Stimulated activated CD4-positive, alpha-beta T cell treated with anti-CD3 and anti-CD28 coated beads, Interleukin-12 subunit alpha, Interleukin-12 subunit beta, amount 100 ng/mL, for 24 hours (primary cell): ENCODE measurements at regions not wholly inside any gene's neighbourhood (a gene's known extent, or its start where the extent isn't known, plus 50 kb on each side); places are given as distances from the start of the nearest gene placed in this dataset.
"Not testable (repeated sequence)": the region's sequence is repeated elsewhere in the genome, so short reads cannot be mapped to it uniquely, and the experiment has no call there.

Source experiments
- DNase-seq, 2 experiments: peaks; one replicate each; pipeline ENCODE4 v3.0.0-alpha.2; 2020; ENCODE audit warnings: low read depth in 2 of 2

DNA sequence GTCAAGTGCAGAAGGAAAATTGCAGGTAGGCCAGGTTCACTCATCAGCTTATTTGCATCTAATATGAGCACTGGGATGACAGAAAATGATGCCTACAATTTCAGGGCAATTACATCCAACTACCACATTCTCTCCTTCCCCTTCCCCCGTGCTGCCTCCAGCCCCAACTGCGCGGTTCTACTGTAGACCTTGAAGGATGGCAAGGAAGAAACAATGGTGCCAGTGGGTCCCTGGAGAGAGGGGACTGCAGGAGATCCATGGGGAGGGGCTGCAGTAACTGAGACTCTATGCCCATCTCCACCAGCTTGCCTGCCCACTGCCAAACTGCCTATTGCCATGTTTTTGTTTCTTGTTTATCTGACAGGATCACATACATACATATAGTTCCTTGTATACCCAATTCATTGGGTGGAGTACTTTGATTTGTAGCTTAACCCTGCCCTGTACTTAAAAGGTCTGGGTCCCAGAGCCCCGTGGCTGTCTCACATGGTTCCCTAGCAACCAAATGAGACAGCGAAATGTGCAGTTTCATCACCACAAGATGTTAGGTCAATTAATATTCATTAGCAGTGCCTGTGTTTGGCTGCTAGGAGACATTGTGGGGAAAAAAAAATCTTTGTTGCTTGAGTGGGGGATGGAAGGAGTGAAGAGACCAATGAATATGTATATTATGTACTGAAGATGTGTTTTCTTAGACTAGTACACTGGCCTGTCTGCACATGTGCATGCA lies 253.5 kb upstream of the PLET1 start:
- DNase-seq, result no peak

DNA sequence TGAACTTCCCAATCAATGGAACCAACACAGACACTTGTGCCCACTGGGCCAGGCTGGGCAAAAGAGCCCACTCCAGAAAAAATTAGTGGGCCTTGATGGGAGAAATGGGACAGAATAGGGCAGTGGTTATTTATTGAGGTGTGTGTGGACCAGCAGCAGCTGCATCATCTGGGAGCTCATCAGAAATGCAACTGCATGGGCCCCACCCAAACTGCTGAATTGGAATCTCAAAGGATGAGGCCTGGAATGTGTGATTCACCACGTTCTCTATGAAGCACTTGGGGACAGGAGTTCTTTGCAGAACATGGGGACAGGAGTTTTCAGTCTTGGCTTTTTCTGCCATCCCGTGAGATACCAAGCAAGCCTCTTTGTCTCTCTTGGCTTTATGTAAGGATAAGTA lies 255.6 kb upstream of the PLET1 start:
- no peak for DNase-seq

DNA sequence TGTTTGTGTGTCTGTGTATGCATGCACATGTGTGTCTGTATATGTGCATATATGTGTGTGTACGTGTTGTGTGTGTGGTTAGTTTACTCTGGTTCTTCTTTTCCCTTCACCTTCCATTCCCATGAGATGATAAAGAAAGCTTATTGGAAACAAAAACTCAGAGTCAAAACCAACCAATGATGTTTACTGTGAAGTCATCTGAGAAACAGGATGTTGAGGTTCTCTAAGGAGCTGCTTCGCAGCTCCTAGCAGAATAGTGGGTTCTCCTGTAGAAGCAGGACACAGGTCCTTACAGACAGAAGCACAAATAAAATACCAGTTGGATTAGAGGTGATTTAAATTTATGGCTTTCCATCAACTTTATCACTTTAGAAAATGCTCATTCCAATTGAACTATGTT lies 256.1 kb upstream of the PLET1 start:
- DNase-seq, result no peak

DNA sequence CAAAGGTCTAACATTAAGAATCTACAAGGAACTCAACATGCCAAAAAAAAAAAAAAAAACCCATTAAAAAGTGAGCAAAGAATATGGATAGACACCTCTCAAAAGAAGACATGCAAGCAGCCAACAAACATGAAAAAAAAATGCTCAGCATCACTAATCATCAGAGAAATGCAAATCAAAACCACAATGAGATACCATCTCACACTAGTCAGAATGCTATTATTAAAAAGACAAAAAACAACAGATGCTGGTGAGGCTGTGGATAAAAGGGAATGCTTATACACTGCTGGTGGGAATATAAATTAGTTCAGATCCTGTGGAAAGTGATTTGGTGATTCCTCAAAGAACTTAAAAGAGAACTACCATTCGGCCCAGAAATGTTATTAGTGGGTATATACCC lies 257.7 kb upstream of the PLET1 start:
- no peak for DNase-seq

DNA sequence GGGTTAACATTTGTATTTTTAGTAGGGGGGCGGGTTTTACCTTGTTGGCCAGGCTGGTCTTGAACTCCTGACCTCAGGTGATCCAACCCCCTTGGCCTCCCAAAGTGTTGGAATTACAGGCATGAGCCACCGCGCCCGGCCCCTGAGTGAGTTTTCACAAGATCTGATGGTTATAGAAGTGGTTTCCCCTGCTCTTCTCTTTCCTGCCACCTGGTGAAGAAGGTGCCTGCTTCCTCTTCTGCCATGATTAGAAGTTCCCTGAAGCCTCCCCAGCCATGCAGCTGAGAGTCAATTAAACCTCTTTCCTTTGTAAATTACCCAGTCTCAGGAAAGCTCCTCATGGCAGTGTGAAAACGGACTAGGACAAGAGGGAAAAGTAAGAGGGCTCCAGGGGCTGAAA lies 259.1 kb upstream of the PLET1 start:
- no peak for DNase-seq

DNA sequence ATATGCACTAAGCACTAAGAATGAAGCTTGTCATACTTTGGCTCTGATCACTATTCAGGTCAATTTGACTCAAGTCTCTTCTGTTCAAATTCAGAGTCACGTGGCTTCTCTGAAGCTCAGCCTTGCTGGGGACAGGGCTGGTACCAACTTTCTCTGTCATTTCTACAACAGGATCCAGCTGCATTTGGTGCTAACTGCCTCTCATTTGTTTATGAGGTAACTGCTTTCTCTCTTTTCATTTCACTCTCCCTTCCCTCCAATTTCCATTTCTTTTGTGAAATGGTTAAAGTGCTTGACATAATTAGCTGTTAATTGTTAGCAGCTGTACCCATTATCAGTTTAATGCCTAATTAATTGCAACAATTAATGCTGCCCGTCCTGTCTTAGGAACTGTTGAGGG lies 259.7 kb upstream of the PLET1 start:
- no peak for DNase-seq

DNA sequence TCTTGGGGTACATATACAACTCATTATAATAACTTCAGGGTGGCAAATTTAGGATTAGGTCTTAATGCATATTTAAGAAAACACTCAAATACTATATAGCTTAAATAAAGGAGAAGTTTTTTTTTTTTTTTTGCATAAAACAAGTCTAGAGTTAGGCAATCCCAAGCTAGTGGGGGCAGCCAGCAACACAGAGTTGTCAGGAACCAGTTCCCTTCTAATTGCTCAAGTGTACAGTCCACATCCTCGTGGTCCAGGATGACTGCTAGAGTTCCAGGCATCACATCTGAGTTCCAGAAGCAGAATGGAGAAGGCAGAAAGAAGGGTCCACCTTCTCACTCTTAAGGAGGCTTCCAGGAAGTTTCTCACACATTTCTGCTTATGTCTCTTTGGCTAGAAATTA lies 261.9 kb upstream of the PLET1 start:
- no peak for DNase-seq

DNA sequence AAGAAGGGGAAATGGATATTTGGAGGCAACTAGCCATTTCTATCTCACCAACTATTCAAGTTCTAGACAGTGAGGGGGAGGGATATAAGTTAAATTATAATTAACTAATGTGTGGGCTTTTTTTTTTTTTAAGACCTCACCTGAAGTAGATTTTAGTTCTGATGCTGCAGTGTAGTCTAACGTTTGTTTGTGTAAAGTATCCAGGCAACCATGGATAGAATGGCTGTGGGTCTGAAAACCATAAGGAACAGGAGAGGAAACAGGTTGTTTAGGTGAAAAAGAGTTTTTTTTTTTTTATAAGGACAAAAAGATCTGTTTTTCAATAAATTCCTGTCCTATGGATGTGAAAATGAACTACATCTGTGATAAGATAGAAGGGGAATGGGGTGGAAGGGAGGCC lies 262.4 kb upstream of the PLET1 start:
- DNase-seq, result no peak

DNA sequence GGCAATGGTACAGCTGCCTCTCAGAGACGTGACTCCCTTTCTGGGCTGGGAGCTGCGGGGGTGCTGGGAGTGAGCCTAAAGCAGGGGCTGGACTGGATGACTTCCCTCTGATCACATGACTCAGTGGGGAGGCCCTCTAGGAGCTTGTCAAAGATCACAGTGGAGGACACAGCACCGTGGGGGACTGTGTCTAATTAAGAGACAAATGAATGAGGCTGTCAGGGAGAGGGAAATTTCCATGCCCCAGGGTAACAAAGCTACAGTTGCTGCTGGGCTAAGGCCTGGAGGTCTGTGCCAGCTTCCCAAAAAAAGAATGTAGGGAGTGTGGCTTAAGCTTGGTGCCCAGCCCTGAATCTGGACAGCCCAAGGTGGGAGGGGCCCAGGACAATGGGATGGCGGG lies 262.8 kb upstream of the PLET1 start:
- DNase-seq, result no peak

DNA sequence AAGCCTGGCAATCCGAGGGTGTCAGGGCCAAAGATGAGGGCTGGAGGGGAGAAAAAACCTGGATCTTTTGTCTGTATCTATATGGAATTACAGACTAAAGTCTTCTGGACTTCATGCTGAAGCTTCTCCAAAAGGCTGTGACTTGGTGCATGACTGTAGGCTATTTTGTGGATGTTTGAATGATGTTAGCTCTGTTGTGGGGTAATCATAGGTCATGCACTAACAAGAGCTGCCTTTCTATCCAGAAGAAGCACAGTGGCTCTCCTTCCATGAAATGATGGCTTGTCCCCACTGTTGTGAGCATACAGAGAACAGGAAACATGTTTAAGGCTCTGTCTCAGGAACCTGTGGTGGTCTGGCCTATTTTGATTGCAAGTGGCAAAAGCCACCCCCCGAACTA lies 263.3 kb upstream of the PLET1 start:
- no peak for DNase-seq

DNA sequence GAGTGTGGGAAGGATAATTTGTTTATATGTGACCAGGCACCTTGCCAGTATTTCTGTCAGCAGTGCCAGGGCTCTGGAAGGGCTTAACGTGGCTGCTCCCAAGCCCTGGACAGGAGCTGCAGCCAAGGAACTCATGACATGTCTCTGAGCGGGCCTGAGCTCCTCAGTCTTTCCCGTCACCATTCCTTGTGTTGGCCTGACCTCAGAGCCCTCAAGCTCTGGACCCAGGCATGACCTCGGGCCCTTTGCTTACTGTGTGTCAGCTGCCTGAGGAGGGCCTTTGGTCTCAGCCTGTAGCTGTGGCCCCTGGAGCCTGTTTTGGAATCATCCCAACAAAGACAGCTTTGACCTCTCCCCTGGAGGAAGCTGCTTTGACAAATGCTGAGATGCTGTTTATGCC lies 264.1 kb upstream of the PLET1 start:
- no peak for DNase-seq

DNA sequence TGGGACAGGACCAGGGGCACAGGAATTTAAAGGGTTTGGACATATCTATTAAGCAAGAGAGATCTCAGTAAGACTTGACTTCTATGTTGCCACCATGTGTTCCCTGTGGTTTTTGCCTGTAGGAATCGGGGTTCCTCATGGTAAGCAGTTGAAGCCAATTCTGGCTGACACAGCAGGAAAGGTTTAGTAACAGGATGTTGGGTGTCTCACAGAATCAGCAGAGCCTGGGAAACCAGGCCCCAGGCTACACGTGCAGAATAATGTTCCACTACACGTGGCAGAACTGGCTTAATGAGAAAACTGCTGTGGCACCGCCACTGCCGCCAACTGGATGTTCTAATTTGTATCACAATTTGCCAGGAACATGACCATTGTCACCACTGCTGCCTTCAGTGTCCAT lies 264.6 kb upstream of the PLET1 start:
- DNase-seq, result no peak

DNA sequence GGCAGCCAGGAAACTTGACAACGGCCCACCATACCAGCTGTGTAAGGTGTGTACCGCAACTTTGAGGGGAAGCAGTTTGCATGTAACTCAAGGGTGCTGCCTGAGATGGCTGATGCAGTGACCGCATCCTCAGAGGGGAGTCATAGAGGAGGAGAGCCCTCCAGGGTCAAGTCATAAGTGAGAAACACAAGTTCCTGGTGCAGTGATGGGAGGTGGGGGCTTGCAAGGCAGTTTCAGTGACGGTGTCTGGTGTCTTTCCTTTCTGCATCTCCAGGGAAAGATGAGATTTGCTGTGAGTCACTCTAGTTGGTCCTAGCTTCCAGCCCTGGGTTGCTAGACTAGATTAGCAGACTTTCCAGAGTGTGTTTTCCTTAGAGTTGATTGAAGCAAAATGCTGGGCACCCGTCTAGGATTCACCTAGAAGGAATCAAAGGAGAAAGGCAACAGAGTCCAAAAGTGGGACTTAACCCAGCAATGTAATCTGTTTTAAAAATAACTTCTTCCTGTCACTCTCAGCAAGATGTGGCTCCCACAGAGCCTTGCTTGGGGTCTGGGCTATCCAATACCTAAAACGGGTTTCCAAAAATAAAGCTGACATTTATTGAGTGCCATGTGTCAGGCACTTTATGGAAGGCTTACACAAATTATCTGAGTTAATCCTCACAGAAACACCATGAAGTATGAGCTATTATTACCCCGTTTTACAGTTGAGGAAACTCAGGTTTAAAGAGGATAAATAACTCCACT lies 265.4 kb upstream of the PLET1 start:
- DNase-seq, result no peak

DNA sequence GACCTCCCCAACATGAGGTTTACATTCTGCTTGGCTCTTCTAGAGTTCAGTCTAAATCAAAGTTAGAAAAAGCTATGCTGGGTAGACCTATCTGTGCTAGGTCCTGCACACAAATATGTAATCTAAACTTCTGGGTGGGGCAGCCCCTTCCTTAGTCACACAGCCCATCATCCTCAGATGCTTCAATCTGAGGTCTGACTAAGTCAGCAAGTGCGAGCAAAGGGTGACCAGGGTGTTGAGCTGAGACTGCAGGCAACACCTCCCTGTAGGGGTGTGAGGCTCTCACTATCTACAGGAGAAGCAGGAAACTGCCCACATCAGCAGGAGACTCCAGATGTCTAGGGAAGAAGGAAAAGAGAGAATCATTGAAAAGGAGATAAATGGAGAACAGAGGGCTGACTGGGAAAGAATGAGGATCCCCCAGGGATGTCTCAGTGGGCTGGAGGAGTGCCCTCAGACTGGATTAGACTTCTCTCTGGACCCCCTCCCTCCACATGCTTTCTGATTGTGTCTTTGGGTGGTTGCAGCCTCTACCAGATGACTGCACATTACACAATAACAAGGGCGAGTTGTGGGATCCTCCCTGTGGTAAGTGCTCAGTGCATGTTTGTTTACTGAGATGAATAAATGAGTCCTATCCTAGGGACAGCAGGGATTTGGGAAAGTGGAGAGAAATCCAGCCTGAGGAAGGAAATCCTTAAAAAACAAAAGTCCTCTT lies 266.2 kb upstream of the PLET1 start:
- DNase-seq, result no peak

DNA sequence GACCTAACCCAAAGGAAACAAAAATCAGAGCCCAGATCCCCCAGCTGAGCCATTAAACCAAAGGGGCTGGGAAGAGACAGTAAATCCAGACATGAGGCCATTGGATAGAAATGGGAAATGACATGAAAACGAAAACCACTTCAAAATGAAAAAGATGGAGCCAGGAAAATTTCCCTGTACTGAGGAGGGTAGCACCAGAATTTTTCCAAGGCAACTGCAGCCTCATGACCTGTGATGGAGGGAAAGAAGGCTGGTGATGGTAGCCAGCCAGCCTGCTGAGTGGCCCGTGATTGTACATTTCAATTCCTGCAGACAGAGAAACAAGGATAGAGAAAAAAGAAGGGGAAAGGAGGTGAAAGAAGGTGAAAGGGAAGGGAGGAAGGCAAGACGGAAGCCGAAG lies 268.4 kb upstream of the PLET1 start:
- no peak for DNase-seq

DNA sequence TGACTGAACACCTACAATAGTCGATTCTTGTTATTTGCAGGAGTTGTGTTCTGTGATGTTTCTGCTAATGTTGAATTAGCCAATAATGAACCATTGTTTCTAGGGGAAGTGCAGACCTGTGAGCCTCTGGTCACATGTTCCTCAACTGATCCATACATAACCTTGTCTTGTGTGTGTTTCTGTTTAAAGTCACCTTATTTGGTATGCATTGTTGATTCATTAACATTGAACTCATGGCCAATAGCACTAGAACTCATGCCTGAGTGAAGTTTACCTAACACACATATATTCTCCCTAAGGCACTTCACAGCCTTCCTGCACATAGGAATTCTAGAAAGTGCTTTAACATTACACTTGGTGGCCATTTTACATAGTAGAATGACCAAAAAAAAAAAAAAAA lies 271.8 kb upstream of the PLET1 start:
- no peak for DNase-seq

DNA sequence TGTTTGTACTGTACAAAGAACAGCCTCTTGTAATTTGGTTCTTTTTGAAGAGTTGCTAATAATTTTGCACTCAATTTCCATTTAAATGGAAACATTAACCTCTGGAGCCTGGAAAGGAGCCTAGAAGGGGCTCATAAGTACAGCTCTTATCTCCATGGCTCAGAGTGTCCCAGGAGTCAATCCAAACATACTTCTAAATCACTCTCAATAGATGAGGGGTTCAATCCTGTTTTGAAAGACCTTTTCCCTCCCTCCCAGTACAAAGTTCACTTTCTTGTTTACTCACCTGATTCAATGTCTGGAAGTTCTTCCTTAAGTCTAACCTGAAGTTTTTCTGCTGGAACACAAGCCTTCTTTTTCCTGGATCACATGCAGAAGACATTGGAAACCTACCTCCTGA lies 273.0 kb upstream of the PLET1 start:
- no peak for DNase-seq

DNA sequence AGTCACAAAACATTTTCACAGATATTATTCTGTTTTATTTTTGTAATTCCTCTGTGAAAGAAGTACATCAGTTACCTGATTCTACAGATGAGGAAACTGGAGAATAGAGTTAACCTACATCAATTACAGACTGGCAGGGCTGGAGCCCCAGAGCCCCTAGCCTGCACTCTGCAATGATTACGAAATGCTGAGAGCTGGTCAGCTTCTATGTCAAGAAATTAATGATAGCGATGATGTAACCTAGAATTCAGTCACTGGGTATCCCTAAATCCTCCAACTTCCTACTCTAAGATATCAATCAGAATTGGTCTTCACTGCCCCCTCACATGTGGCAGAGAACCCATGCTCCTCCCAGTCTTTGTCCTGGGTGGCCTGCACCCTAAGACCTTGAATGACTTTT lies 273.5 kb upstream of the PLET1 start:
- DNase-seq, result no peak

DNA sequence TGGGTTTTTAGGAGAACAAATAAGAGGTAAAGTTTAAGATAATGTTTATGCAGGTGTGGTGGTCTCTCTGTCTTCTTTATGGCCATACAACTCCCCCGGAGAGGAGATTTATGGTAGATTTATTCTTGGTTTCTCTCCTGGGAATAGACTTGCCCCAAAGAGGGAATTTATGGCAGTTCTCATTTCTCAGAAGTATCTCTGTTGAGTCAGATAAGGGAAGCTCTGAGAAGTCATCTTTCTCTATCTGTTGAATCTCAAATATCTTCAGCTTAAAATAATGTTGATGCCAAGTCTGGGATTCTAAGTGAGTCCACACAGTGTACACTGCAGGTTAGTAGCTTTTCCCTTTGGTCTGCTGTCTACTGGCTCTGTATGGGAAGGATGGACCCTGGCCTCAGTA lies 276.4 kb upstream of the PLET1 start:
- no peak for DNase-seq

DNA sequence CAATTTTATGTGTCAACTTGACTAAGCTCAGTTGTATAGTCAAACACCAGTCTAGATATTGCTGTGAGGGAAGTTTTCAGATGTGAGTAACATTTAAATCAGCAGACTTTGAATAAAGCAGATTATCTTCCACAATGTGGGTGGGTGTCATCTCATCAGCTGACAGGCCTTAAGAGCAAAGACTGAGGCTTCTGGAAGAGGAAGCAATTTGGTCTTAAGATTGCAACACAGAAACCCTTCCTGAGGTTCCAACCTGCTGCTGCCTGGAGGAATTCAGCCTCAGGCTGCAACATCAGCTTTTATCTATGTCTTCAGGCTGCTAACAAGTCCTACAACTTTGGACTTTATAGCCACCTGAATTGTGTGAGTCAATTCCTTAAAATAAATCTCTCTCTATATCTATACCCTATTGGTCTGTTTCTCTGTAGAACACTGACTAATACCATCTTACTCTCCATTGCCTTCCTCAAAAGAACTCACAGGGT lies 277.2 kb upstream of the PLET1 start:
- DNase-seq, result no peak

DNA sequence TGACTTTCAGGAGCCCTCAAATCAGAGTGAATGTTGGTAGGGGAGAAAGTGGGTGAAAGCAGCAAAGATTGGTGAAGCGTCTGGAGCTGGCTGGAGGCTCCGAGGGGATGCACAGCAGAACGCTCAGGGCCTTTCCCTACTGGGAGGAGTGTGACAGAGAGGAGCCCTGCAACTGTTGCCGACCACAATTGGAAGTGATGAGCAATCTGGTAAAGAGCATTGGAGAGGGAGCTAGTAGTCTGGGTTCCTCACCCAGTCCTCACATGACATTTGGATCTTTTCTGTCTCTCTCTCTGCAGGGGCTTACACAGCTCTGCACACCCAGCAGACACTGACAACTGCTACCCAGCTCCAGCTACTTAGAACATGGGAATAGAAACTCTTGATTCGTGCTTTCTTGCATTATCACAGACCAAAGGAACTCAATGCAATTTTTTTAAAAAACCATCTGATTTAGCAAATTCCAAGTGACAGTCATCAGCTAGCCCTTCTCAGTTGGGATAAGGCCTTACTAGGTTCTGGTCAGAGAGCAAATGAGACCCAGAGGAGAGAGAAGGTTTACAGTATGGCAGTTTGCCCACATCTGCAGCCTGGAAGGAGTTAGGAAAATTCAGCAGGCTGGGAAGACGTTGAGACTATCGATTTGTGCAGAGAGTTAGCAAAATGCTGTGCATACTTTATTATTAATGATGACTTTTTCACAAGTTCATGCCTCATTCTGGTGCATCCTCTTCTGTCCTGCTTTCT lies 278.0 kb upstream of the PLET1 start:
- no peak for DNase-seq

DNA sequence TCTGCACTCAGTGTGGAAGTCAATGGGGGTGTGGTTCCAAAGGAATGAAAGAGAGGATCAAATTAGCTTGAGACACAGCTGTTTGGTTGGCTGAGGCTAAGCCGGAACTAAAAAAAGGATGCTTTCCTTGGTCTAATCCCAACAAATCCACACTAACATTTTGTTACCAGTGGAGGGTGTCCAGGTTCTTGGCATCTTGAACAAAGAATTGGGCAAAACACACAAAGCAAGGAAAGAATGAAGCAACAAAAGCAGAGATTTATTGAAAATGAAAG lies 278.6 kb upstream of the PLET1 start:
- not testable (repeated sequence) for DNase-seq
